GM23338 (cell line): ENCODE measurements at regions not wholly inside any gene's neighbourhood (a gene's known extent, or its start where the extent isn't known, plus 50 kb on each side); places are given as distances from the start of the nearest gene placed in this dataset.

ENCODE experiments used
- ATAC-seq: fragments of 200-7000 bp; cut with Tn5 transposase; 3 replicates; pipeline ENCODE4 v1.9.1; 2020
- DNase-seq: peaks from one replicate; pipeline ENCODE4 v3.0.0-alpha.2; 2015; ENCODE audit warnings: low spot score
- H2AFZ ChIP-seq: fragments of 200-600 bp; sonication (generic); 2 replicates; pipeline ENCODE4 v1.8.0; 2016; ENCODE audit warnings: antibody characterized with exemption, mild to moderate bottlenecking, moderate library complexity
- H3F3A ChIP-seq: fragments of 200-600 bp; sonication (generic); replicated peaks from 2 replicates; pipeline ENCODE4 v1.8.0; 2017; ENCODE audit warnings: antibody characterized with exemption, mixed run types, low read depth
- H3K27ac ChIP-seq: fragments of 200-600 bp; sonication (generic); 2 replicates; pipeline ENCODE4 v1.6.1; 2016; ENCODE audit warnings: low read depth
- H3K27me3 ChIP-seq: fragments of 200-600 bp; sonication (generic); 2 replicates; pipeline ENCODE4 v1.8.0; 2016; ENCODE audit warnings: mild to moderate bottlenecking, mixed run types, moderate library complexity; ENCODE audit not compliant: insufficient read depth
- H3K36me3 ChIP-seq: fragments of 200-600 bp; sonication (generic); 2 replicates; pipeline ENCODE4 v1.8.0; 2016; ENCODE audit warnings: mild to moderate bottlenecking; ENCODE audit not compliant: insufficient read depth
- H3K4me1 ChIP-seq: fragments of 200-600 bp; sonication (generic); 2 replicates; pipeline ENCODE4 v1.8.0; 2016; ENCODE audit warnings: mild to moderate bottlenecking, moderate library complexity; ENCODE audit not compliant: insufficient read depth
- H3K4me2 ChIP-seq: fragments of 200-600 bp; sonication (generic); 2 replicates; pipeline ENCODE4 v1.7.1; 2017; ENCODE audit warnings: mixed run types
- H3K4me3 ChIP-seq: fragments of 200-600 bp; sonication (generic); 2 replicates; pipeline ENCODE4 v1.6.1; 2016; ENCODE audit warnings: mixed run types
- H3K79me2 ChIP-seq: fragments of 200-600 bp; sonication (generic); replicated peaks from 2 replicates; pipeline ENCODE4 v1.8.0; 2017; ENCODE audit warnings: mild to moderate bottlenecking; ENCODE audit not compliant: insufficient read depth
- H3K9me2 ChIP-seq: fragments of 200-600 bp; sonication (generic); 2 replicates; pipeline ENCODE4 v1.8.0; 2017; ENCODE audit not compliant: insufficient read depth
- H4K20me1 ChIP-seq: fragments of 200-600 bp; sonication (generic); replicated peaks from 2 replicates; pipeline ENCODE4 v1.8.0; 2017; ENCODE audit warnings: mild to moderate bottlenecking; ENCODE audit not compliant: insufficient read depth
- H3K27ac Mint-ChIP-seq: 2 replicates; pipeline ENCODE4 v1.8.0; 2020; ENCODE audit warnings: inconsistent platforms, mild to moderate bottlenecking, moderate library complexity, mixed read lengths
- H3K27me3 Mint-ChIP-seq: 3 replicates; pipeline ENCODE4 v1.8.0; 2022; ENCODE audit warnings: low read depth, mild to moderate bottlenecking, moderate library complexity, mixed read lengths, inconsistent platforms; ENCODE audit not compliant: insufficient read depth, poor library complexity
- H3K36me3 Mint-ChIP-seq: 3 replicates; pipeline ENCODE4 v1.8.0; 2021; ENCODE audit warnings: low read depth, mild to moderate bottlenecking, inconsistent platforms, moderate library complexity, mixed read lengths
- H3K4me1 Mint-ChIP-seq: 3 replicates; pipeline ENCODE4 v1.8.0; 2020; ENCODE audit warnings: mild to moderate bottlenecking, inconsistent platforms, mixed read lengths
- H3K4me3 Mint-ChIP-seq: 3 replicates; pipeline ENCODE4 v1.8.0; 2021; ENCODE audit warnings: moderate library complexity, mild to moderate bottlenecking, inconsistent platforms, mixed read lengths
- H3K9me3 Mint-ChIP-seq: 3 replicates; pipeline ENCODE4 v1.8.0; 2020; ENCODE audit warnings: moderate library complexity, mild to moderate bottlenecking, inconsistent platforms, mixed read lengths
- CREB1 ChIP-seq: fragments of 250-450 bp; sonication (Bioruptor Pico); IDR thresholded peaks from 2 replicates; pipeline ENCODE4 v1.5.0; 2020; ENCODE audit warnings: low read depth, mild to moderate bottlenecking, moderate library complexity
- JUNB ChIP-seq: IDR thresholded peaks from one replicate; pipeline ENCODE4 v1.6.1; 2016; ENCODE audit warnings: antibody characterized with exemption; ENCODE audit not compliant: unreplicated experiment
- NANOG ChIP-seq: IDR thresholded peaks from 2 replicates; pipeline ENCODE4 v1.6.1; 2016; ENCODE audit warnings: antibody characterized with exemption, borderline replicate concordance
- STAT1 ChIP-seq: IDR thresholded peaks from one replicate; pipeline ENCODE4 v1.6.1; 2016; ENCODE audit warnings: antibody characterized with exemption; ENCODE audit not compliant: unreplicated experiment
- ZNF331 ChIP-seq: fragments of 250-450 bp; sonication (Bioruptor Pico); IDR thresholded peaks from 2 replicates; pipeline ENCODE4 v1.5.0; 2020; ENCODE audit warnings: low read depth, mild to moderate bottlenecking, moderate library complexity
- TF ChIP-seq, protein P1 (sequence below): IDR thresholded peaks from one replicate; pipeline ENCODE4 v1.6.1; 2018; ENCODE audit warnings: antibody characterized with exemption; ENCODE audit not compliant: unreplicated experiment
- TF ChIP-seq, protein P2 (sequence below), 2 experiments: fragments of 200-600 bp in 1 of 2; sonication (generic) in 1 of 2; conservative IDR thresholded peaks; 2 replicates each; pipeline versions ENCODE4 v1.5.1 to v1.6.1; 2016 to 2017; ENCODE audit warnings: antibody characterized with exemption in 2 of 2, low read depth in 2 of 2, mild to moderate bottlenecking in 2 of 2, moderate library complexity in 1 of 2

DNA sequence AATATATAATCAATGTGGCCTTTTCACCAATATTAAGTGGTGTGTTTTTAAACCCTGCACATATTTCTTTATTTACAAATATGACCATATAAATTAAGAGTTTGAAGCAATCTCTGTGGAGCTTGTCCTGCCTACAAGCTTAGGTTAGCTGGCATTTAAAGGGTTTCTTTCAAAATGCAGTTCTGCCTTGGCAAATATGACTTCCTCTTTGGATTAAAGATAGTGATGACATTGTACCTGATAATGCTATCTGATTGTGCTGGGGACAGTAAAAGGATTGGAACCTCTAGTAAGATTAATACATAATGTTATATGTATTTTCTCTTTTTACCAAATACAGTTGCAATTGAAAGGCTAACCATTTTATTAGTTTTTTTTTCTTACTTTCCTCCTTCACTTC is 249.1 kb downstream of the OTOL1 start:
- Mint-ChIP-seq H3K27ac (no peak overlapping the region), H3K4me3 (no peak overlapping the region), H3K9me3 (peaks cover 2% of the 10 kb centered on the region; the same call in 1 of the 3 replicates), H3K4me1 (peaks cover 3% of the 10 kb centered on the region; the same call in 1 of the 3 replicates), H3K36me3 (no peaks in the 10 kb centered on the region), H3K27me3 (no peaks in the 10 kb centered on the region)
- Histone ChIP-seq H3K36me3 (no peaks in the 10 kb centered on the region), H3K4me1 (no peaks in the 10 kb centered on the region), H3K79me2 (no peaks in the 10 kb centered on the region), H3K27ac (no peak overlapping the region), H3K9me2 (no peaks in the 10 kb centered on the region), H3K4me3 (no peak overlapping the region), H3K27me3 (no peaks in the 10 kb centered on the region), H3K4me2 (no peak overlapping the region), H3F3A (no peaks in the 10 kb centered on the region), H2AFZ (no peak overlapping the region), H4K20me1 (no peaks in the 10 kb centered on the region)
- no peak for TF ChIP-seq JUNB
- ATAC-seq = no peak
- DNase-seq = no peak

DNA sequence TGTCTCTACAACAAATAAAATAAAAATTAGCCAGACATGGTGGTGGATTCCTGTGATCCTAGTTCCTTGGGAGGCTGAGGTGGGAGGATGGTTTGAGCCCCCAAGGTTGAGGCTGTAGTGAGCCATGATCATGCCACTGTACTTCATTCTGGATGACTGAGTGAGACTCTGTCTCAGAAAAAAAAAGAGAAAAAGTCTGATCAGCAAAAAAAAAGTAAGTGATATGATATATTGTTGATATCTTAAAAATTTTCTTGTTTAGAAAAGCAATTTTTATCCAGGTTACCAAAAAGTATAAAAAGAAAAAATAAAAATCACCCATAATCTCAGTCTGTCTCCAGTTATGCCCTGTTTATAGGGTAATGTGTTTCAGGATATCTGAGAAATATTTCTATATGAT is 251.4 kb downstream of the OTOL1 start:
- Histone ChIP-seq H3K27ac (no peak overlapping the region), H3K27me3 (no peaks in the 10 kb centered on the region), H3F3A (no peaks in the 10 kb centered on the region), H3K4me1 (no peaks in the 10 kb centered on the region), H3K9me2 (no peaks in the 10 kb centered on the region), H3K4me3 (no peak overlapping the region), H3K4me2 (no peak overlapping the region), H2AFZ (no peak overlapping the region), H3K36me3 (no peaks in the 10 kb centered on the region), H3K79me2 (no peaks in the 10 kb centered on the region), H4K20me1 (no peaks in the 10 kb centered on the region)
- Mint-ChIP-seq H3K36me3 (no peaks in the 10 kb centered on the region), H3K9me3 (peaks cover 2% of the 10 kb centered on the region; the same call in 1 of the 3 replicates), H3K4me3 (no peak overlapping the region), H3K4me1 (peaks cover 3% of the 10 kb centered on the region; the same call in 1 of the 3 replicates), H3K27me3 (no peaks in the 10 kb centered on the region), H3K27ac (no peak overlapping the region)
- DNase-seq (no peak), ATAC-seq (no peak)
- TF ChIP-seq CREB1 = no peak
- TF ChIP-seq NANOG = no peak
- TF ChIP-seq, protein P1, sequence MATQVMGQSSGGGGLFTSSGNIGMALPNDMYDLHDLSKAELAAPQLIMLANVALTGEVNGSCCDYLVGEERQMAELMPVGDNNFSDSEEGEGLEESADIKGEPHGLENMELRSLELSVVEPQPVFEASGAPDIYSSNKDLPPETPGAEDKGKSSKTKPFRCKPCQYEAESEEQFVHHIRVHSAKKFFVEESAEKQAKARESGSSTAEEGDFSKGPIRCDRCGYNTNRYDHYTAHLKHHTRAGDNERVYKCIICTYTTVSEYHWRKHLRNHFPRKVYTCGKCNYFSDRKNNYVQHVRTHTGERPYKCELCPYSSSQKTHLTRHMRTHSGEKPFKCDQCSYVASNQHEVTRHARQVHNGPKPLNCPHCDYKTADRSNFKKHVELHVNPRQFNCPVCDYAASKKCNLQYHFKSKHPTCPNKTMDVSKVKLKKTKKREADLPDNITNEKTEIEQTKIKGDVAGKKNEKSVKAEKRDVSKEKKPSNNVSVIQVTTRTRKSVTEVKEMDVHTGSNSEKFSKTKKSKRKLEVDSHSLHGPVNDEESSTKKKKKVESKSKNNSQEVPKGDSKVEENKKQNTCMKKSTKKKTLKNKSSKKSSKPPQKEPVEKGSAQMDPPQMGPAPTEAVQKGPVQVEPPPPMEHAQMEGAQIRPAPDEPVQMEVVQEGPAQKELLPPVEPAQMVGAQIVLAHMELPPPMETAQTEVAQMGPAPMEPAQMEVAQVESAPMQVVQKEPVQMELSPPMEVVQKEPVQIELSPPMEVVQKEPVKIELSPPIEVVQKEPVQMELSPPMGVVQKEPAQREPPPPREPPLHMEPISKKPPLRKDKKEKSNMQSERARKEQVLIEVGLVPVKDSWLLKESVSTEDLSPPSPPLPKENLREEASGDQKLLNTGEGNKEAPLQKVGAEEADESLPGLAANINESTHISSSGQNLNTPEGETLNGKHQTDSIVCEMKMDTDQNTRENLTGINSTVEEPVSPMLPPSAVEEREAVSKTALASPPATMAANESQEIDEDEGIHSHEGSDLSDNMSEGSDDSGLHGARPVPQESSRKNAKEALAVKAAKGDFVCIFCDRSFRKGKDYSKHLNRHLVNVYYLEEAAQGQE = no peak
- no peak for TF ChIP-seq STAT1
- TF ChIP-seq, protein P2, sequence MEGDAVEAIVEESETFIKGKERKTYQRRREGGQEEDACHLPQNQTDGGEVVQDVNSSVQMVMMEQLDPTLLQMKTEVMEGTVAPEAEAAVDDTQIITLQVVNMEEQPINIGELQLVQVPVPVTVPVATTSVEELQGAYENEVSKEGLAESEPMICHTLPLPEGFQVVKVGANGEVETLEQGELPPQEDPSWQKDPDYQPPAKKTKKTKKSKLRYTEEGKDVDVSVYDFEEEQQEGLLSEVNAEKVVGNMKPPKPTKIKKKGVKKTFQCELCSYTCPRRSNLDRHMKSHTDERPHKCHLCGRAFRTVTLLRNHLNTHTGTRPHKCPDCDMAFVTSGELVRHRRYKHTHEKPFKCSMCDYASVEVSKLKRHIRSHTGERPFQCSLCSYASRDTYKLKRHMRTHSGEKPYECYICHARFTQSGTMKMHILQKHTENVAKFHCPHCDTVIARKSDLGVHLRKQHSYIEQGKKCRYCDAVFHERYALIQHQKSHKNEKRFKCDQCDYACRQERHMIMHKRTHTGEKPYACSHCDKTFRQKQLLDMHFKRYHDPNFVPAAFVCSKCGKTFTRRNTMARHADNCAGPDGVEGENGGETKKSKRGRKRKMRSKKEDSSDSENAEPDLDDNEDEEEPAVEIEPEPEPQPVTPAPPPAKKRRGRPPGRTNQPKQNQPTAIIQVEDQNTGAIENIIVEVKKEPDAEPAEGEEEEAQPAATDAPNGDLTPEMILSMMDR (conservative IDR thresholded peaks at IDR 0.05; ENCODE audit: low read depth in 2 of 2) = no peak
- TF ChIP-seq JUNB = no peak
- TF ChIP-seq ZNF331 (CRISPR knock-in tag) = no peak
